A673 (cell line): ENCODE measurements at regions not wholly inside any gene's neighbourhood (a gene's known extent, or its start where the extent isn't known, plus 50 kb on each side); places are given as distances from the start of the nearest gene placed in this dataset.

Experiments
- CTCF ChIP-seq: fragments of 300-800, 200-600 bp; sonication (generic); conservative IDR thresholded peaks from 2 replicates; pipeline ENCODE4 v1.5.1; 2017; ENCODE audit warnings: low read depth, mild to moderate bottlenecking, antibody characterized with exemption, low read length, moderate library complexity, mixed read lengths
- EZH2 ChIP-seq: fragments of 200-600 bp; sonication (generic); IDR thresholded peaks from 2 replicates; pipeline ENCODE4 v1.6.1; 2017; ENCODE audit warnings: borderline replicate concordance, low read depth, mild to moderate bottlenecking, mixed read lengths, antibody characterized with exemption, low read length; ENCODE audit not compliant: poor library complexity, severe bottlenecking

DNA sequence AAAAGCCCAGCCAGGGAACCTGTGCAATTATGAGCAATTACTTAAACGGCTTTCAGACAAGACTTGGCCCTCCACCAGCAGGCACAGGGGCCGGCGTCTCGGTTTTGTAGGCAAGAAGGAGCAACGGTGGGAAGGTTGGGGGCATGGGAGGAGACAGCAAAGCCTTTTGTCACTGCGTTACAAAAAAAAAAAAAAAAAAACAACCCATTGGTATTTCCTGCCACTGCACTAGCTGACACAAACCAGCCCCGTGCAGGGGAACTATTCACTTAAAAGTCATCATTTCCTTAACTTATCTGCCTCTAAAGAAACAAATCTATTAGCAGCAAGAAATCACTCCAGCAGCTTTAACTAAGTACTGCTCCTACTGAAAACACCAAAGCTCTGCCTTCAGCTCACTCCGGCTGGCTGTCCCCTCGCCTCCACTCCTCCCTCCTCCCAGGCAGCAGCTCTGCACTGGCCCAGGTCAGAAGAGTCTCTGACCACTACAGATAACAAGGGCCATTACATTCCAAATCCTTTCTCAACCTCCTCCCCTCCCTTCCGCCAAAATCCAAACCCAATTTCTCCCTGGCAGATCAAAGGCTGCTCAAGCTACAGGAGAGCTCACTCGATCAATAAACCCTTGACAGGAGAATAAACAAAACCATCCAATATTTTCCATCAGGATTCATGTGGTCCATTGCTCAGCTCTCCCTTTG is 105.2 kb upstream of the CDKN3 start:
- TF ChIP-seq CTCF (no peak), EZH2 (no peak)
